ENCODE measurements at regions not wholly inside any gene's neighbourhood (a gene's known extent, or its start where the extent isn't known, plus 50 kb on each side); places are given as distances from the start of the nearest gene placed in this dataset.

DNA sequence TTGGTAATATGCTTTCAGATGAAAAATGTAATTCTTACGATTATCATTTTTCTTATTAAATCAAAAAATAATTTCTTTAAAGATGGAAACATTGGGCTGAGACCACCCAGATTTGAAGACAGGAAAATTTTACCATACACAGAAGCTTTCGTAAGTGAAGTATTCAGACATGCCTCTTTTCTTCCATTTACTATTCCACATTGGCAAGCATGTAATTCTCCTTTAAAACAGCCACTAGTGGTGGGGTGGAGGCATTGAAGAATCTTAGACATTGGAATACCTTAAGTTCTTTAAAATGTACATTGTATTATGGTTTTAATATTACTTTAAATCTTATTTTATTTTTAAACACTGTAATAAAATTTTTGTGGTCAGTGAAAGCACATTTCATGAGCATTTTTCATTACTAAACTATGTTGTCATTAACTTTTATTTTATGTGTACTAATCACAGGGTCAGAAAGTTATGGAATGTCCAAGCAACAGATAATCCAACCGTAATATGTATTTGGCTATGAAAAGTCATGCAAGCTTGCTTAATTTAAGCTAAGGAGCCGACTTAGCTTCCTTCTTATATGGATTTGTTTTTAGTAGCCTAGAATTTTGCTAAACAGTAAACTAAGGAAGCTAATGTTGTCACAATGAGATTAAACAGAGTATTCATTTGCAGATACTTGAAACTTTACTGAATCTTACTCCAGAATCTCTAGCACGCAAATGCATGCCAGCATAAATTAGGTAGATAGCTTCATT, 97.4 kb upstream of the ALDH1A1 start:
- TF ChIP-seq CTCF (conservative IDR thresholded peaks at IDR 0.05 in 1 of 2, IDR thresholded peaks at IDR 0.05 in 1 of 2; ENCODE audit: extremely low read depth in 1 of 2, insufficient read depth in 1 of 2, low read depth in 1 of 2, low read length in 2 of 2) (peak; percentile 13 to 18), EZH2 (IDR thresholded peaks at IDR 0.05; ENCODE audit: borderline replicate concordance, low read length) (no peak)
